Nephron progenitor cell (in vitro differentiated cells): ENCODE measurements at regions not wholly inside any gene's neighbourhood (a gene's known extent, or its start where the extent isn't known, plus 50 kb on each side); places are given as distances from the start of the nearest gene placed in this dataset.

Experiments
- DNase-seq: peaks from one replicate; pipeline ENCODE4 v3.0.0; 2021
- H3K27ac Mint-ChIP-seq: 2 replicates; pipeline ENCODE4 v1.8.0; 2021; ENCODE audit warnings: mild to moderate bottlenecking, moderate library complexity, mixed read lengths
- H3K27me3 Mint-ChIP-seq: 2 replicates; pipeline ENCODE4 v1.8.0; 2021; ENCODE audit warnings: mild to moderate bottlenecking, low read depth, mixed read lengths; ENCODE audit not compliant: poor library complexity
- H3K36me3 Mint-ChIP-seq: 2 replicates; pipeline ENCODE4 v1.8.0; 2021; ENCODE audit warnings: low read depth, mixed read lengths
- H3K4me1 Mint-ChIP-seq: 2 replicates; pipeline ENCODE4 v1.8.0; 2021; ENCODE audit warnings: mixed read lengths
- H3K4me3 Mint-ChIP-seq: 2 replicates; pipeline ENCODE4 v1.8.0; 2021; ENCODE audit warnings: mild to moderate bottlenecking, moderate library complexity, mixed read lengths
- H3K9me3 Mint-ChIP-seq: 2 replicates; pipeline ENCODE4 v1.8.0; 2021; ENCODE audit warnings: mild to moderate bottlenecking, moderate library complexity, mixed read lengths
- CTCF ChIP-seq: fragments of 200-600 bp; sonication (generic); IDR thresholded peaks from 2 replicates; pipeline ENCODE4 v1.5.0; 2021; ENCODE audit warnings: antibody characterized with exemption

GRCh38 chr2:228283491-228284171 lies 102.1 kb upstream of the SPHKAP start:
- no peak for DNase-seq
- no peaks in the 10 kb centered on the region for H3K27me3 Mint-ChIP-seq
- TF ChIP-seq CTCF = no peak
- no peak overlapping the region for H3K27ac Mint-ChIP-seq
- no peaks in the 10 kb centered on the region for H3K36me3 Mint-ChIP-seq
- no peaks in the 10 kb centered on the region for H3K4me1 Mint-ChIP-seq
- no peak overlapping the region for H3K4me3 Mint-ChIP-seq
- H3K9me3 Mint-ChIP-seq = no peaks in the 10 kb centered on the region

- H3K9me3 Mint-ChIP-seq = no peaks in the 10 kb centered on the region
- no peak overlapping the region for H3K27ac Mint-ChIP-seq
- H3K4me1 Mint-ChIP-seq = no peaks in the 10 kb centered on the region
- H3K4me3 Mint-ChIP-seq = no peak overlapping the region
- H3K36me3 Mint-ChIP-seq = no peaks in the 10 kb centered on the region
- no peak for DNase-seq
- no peaks in the 10 kb centered on the region for H3K27me3 Mint-ChIP-seq
- TF ChIP-seq CTCF = no peak
Observed at GRCh38 chr2:228282376-228282775, 100.9 kb upstream of the SPHKAP start.

GRCh38 chr2:228273159-228273558 lies 91.7 kb upstream of the SPHKAP start:
- Mint-ChIP-seq H3K4me3 (no peak overlapping the region), H3K27ac (no peak overlapping the region), H3K36me3 (no peaks in the 10 kb centered on the region), H3K27me3 (peaks cover 3% of the 10 kb centered on the region), H3K4me1 (no peaks in the 10 kb centered on the region), H3K9me3 (no peaks in the 10 kb centered on the region)
- no peak for DNase-seq
- no peak for TF ChIP-seq CTCF

GRCh38 chr2:228269351-228269750 lies 87.9 kb upstream of the SPHKAP start:
- Mint-ChIP-seq H3K27ac (no peak overlapping the region), H3K27me3 (peaks cover 7% of the 10 kb centered on the region), H3K36me3 (no peaks in the 10 kb centered on the region), H3K4me1 (no peaks in the 10 kb centered on the region), H3K4me3 (no peak overlapping the region), H3K9me3 (no peaks in the 10 kb centered on the region)
- no peak for DNase-seq
- no peak for TF ChIP-seq CTCF

GRCh38 chr2:228268756-228269155 lies 87.3 kb upstream of the SPHKAP start:
- H3K9me3 Mint-ChIP-seq = no peaks in the 10 kb centered on the region
- no peak overlapping the region for H3K27ac Mint-ChIP-seq

More at GRCh38 chr2:228268756-228269155, 87.3 kb upstream of the SPHKAP start:
- Mint-ChIP-seq H3K27me3 (peaks cover 7% of the 10 kb centered on the region), H3K4me3 (no peak overlapping the region), H3K4me1 (no peaks in the 10 kb centered on the region), H3K36me3 (no peaks in the 10 kb centered on the region)
- no peak for TF ChIP-seq CTCF
- no peak for DNase-seq
